ENCODE measurements at regions not wholly inside any gene's neighbourhood (a gene's known extent, or its start where the extent isn't known, plus 50 kb on each side); places are given as distances from the start of the nearest gene placed in this dataset.

- TF ChIP-seq GATA2 (IDR thresholded peaks at IDR 0.05; ENCODE audit: low read depth, low read length) (no peak), GATA3 (IDR thresholded peaks at IDR 0.05; ENCODE audit: low read depth, low read length) (no peak)
Observed at GRCh38 chr13:109678459-109678858, 107.9 kb downstream of the IRS2 start.
